GM18858 (cell line): ENCODE measurements at regions not wholly inside any gene's neighbourhood (a gene's known extent, or its start where the extent isn't known, plus 50 kb on each side); places are given as distances from the start of the nearest gene placed in this dataset.
"Not testable (repeated sequence)": the region's sequence is repeated elsewhere in the genome, so short reads cannot be mapped to it uniquely, and the experiment has no call there.

Experiments
- ATAC-seq: cut with Tn5 transposase; IDR thresholded peaks from one replicate; pipeline ENCODE4 v1.9.1; 2021; ENCODE audit not compliant: unreplicated experiment

DNA sequence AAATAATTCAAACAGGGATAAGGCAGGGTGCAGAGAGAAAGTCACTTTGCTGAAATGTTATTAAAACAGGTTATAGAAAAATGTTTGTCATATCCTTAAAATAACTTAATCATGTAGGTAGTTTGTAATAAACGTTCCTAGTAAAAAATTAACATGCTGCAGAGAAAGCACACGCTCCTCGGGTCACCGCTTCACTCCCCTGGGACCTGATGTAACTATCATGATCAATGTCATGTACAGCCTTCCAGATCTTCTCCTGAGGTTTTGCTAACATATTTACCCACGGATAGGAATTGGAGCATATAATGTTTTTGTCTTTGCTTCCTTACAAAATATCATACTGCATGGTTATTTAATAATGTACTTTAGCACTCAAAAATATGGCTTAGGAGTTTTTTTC lies 285.1 kb upstream of the TMEM132C start:
- no peak for ATAC-seq

DNA sequence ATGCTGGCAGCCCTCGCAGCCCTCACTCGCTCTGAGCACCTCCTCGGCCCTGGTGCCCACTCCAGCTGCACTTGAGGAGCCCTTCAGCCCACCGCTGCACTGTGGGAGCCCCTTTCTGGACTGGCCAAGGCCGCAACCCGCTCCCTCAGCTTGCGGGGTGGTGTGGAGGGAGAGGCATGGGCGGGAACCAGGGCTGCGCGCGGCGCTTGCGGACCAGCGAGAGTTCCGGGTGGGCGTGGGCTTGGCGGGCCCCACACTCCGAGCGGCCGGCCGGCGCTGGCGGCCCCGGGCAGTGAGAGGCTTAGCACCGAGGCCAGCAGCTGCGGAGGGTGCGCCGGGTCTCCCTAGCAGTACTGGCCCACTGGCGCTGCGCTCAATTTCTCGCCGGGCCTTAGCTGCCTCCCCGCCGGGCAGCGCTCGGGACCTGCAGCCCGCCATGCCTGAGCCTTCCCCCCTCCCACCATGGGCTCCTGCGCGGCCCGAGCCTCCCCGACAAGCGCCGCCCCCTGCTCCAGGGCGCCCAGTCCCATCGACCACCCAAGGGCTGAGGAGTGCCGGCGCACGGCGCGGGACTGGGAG lies 283.7 kb upstream of the TMEM132C start:
- ATAC-seq: not testable (repeated sequence)

DNA sequence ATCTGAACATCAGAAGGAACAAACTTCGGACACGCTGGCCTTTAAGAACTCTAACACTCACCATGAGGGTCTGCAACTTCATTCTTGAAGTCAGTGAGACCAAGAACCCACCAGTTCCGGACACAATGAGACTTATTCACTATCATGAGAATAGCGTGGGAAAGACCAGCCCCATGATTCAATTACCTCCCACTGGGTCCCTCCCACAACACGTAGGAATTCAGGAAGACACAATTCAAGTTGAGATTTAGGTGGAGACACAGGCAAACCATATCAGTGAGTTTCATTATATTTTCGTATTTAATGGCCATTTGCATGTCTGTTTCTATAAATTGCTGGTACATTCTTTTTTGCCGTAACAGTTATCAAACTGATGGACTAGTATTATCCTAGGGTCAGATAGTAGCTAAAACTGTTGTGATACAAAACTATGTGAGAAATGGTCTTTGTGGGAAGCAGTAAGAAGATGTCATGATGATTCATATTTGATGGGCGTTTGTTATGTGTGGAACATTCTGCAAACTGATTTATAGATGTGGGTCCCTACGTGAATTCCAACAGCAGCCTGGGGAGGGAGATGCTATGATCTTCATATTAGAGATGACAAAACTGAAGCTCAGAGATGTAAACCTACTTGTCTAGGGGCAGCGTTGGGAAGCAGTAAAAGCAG lies 282.4 kb upstream of the TMEM132C start:
- ATAC-seq: no peak

DNA sequence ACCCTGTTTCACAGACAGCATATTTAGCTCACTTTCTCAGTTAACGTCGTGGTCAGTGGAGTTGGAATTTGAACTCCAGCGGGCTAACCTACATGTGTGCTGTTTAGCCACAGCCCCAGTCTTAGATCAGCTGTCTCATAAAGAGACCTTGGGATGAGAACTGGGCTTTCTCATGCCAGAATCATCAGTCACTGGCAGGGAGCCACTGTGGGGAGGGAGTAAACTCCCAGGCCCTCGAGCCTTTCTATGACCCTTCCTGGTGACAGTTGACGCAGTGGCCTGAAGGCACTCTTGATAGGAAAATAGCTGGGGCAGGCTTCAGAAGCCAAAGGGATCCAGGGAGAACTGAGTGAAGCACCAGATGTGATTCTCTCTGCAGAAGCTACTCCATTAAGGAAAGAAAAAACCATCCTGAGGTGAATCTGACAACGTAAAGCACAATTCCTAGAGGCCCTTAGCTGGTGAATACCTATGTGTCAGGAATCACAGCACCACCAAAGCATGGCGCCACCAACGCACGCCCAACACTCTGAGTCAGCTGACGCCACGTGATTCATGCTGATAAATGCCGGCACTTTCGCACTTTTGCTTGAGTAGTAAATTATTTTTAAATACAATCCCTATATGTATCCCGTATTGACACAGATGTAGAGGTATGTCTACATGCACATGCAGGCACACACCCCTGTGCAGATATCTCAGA lies 279.6 kb upstream of the TMEM132C start:
- no peak for ATAC-seq

DNA sequence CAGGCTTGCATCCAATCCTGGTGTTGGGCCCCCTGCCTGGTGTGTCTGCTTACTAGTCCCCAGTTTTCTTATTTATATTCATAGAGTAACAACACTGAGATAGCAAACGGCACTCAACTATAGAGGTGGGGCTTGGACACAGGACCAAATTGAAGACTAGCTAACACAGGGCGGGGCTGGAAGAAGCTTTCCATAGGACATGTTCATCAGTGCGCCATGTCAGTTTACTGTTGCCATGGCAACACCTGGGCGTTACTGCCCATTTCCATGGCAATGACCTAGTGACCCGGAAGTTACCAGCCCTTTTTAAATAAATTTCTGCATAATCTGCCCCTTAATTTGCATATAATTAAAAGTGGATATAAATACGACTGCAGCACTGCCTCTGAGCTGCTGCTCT lies 275.5 kb upstream of the TMEM132C start:
- no peak for ATAC-seq

DNA sequence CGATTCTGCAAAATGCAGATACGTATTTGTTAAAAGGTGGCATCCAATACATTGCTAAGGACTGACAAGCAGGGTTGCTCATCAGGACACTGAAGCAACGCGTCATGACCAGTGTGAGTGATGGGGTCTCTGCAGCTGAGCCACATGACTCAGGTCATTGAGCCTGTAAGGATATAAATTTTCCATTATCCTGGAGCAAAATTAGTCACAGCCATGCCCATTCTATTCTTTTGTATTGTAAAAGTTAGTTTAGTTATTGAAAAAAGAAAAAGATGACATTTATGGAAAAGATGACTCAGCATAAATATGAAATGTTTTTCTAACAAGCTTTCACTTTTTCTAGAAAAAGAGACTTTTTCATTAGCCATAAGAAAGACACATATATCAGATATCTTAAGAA lies 268.0 kb upstream of the TMEM132C start:
- ATAC-seq: no peak

DNA sequence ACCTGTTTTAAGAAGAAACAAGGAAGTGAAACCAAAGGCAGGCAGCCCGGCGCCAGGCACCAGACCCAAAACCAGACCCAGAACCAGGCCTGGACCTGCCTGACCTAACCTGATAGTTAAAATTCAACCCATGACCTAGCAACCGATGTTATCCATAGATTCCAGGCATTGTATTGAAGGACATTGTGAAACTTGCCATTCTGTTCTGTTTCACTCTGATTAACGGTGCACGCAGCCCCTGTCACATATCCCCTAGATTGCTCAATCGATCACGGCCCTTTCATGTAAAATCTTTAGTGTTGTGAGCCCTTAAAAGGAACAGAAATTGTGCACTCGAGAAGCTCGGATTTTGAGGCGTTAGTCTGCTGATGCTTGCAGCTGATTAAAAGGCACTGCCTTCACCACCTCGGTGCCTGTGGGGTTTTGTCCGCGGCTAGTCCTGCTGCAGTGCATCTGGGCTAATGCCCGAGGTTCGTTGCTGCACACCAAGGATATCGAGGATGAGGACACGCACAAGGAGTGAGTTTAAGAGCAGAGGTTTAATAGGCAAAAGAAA lies 262.5 kb upstream of the TMEM132C start:
- no peak for ATAC-seq

DNA sequence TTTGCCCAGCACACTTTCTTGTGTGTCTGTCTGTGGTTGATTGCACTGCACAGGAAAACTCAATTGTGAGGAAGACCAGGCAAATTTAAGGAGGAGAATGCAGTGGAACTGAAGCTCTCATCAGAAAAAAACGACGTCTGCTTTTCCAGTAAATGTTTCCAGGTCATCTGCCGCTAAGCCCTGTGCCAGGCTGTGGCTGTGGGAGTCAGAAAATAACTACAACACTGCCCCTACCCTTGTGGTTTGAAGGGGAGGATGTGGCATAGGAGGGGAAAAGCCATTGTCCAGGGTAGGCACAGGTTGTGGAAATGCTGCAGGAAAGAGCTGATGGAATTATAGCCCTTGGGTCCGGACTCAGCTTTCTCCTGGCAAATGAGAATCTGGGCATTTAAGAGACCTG lies 259.7 kb upstream of the TMEM132C start:
- ATAC-seq: no peak

DNA sequence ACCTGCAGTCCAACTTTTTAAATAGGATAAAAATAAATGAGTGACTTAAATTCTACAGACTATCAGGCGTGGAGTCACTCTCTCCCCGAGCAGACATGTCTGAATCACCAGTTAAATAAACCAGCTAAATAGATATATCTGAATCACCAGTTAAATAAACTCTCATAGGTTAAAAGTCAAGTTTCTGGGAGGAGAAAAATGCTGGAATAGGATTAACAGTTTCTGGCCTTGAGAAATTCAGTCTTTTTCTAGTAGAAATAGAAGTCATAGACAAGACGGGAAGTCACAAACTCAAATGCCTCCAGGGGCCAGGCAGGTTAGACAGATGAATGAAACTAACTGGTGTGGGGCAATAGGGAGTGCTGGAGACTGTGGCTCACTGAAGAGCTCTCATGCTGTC lies 258.6 kb upstream of the TMEM132C start:
- no peak for ATAC-seq

DNA sequence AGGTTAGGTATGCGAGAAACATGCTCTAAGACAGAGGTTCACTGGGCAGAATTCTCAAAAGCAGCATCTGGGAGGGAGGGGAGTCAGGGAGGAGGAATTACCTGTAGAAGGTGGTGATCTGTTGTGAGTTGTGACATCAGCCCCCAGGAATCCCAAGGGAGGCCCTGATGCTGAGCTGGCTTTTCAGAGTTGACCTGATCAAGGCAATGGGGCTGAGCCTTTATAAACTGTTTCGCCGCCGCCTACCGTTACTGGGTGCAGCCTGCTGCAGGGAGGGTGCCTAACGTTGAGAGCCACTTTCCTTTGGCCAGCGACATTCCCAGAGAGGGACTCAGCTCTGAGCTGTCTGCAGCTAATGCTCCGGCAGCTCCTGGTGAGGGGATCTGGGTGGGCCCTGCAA lies 257.9 kb upstream of the TMEM132C start:
- no peak for ATAC-seq

DNA sequence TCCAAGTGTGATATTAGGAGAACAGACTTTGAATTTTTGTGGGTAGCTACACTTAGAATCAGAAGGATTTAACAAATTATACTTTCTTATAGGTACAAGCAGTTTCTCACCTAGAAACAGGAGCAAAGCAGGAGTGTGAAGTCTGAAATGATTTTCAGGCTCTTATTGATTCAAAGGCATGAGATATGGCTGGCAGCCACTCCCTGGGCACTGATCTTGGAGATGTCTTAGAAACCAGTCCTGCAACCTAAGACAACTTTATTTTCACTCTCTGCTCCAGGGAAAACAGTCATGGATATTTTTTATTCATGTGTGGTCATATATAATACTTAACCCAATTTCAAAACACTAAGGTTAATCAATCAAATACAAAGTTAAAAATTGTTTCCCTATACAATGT lies 254.9 kb upstream of the TMEM132C start:
- no peak for ATAC-seq

DNA sequence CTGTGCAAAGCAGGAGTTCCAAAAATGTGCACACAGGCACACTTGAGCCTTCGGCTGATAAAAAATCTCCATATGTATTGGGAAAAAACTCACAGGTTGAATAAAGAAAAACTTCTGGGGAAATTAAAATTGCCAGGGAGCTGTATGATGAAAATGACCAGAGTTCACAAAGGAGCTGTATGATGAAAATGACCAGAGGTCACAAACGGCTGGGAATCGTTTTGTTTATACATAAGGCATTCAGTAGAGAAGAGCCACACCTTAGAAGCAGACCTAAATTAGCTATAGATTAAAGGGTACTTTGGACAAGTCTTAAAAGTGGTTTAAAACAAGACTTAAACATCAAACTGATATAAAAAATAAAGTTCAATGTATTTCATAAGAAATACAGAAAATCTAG lies 251.7 kb upstream of the TMEM132C start:
- no peak for ATAC-seq

DNA sequence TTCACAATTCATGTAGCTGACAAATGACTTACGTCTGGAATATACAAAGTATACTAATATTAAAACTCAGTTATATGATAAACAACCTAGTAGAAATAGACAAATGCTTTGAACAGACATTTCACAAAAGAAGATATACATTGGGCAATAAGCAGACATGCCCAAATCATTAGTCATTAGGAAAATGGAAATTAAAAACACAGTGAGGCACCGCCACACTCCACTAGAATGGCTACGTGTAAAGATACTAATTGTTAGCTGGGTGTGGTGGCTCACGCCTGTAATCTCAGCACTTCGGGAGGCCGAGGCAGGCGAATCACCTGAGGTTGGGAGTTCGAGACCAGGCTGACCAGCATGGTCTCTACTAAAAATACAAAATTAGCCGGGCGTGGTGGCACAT lies 248.9 kb upstream of the TMEM132C start:
- ATAC-seq: no peak

DNA sequence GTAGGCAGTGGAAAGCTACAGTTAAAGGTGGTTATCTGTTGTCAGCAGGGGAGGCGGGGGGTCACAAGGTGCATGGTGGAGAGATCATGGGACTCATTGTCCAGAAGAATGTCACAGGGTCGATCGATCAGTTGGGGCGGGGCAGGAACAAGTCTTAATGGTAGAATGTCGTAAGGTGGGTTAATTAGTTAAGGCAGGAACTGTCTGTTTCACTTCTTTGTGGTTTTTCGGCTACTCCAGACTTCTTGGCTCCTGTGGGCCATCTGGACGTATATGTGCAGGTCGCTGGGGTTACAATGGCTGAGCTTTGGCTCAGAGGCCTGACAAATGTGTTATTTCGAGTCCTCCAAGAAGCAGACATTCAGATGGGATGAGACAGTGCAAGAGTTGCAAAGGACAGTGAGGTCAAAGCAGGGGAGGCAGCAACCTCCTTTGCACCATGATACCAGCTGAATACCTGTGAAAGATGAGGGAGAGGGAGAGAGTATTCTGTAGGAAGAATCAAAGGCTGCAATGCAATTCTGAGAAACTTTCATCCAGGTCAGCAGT lies 246.9 kb upstream of the TMEM132C start:
- ATAC-seq: no peak

DNA sequence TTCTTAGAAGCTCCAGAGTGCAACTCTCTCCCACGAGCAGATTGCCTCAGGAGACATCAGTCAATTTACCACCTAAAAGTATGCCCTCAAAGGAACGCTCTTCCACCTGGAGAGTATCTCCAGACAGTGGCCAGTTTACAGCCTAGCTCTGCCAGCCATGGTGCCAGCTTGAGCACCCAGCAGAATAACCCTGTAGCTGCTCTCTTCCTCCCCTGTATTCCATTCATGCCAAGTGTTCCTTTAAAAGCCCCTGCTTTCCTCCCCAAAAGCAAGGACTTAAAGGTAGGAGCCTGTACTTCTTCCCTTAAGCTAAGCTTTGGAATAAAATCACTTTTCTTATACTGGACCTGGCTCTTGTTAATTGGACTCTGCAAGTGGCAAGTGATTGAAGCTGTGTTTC lies 245.4 kb upstream of the TMEM132C start:
- no peak for ATAC-seq

DNA sequence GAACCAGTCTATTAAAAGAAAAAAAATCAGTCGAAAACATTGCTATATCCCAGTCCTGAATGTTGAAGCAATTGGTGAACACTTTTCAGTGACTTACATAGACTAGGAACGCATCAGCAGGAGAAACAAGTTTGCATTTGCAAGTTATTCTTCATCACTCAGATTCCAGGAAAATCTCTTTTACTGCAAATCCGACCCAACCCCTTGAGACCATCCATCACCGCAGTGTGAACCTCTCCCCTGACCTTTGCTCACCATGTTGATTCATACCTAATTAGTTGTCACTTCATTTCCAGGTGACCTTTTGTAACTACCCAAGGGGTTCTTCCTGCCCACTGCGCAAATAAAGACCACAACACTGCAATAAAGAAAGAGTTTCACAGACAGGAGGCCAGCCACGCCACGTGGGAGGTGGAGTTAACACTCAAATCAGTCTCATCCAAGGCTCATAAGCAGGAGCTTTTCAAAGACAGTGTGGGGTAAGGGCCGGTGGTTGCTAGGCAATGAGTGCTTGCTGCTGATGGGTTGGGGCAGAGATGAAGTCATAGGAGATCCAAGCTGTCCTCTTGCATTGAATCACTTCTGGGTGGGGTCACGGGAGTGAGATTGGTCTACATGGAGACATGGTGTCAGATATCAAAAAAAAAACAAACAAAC lies 241.3 kb upstream of the TMEM132C start:
- no peak for ATAC-seq

DNA sequence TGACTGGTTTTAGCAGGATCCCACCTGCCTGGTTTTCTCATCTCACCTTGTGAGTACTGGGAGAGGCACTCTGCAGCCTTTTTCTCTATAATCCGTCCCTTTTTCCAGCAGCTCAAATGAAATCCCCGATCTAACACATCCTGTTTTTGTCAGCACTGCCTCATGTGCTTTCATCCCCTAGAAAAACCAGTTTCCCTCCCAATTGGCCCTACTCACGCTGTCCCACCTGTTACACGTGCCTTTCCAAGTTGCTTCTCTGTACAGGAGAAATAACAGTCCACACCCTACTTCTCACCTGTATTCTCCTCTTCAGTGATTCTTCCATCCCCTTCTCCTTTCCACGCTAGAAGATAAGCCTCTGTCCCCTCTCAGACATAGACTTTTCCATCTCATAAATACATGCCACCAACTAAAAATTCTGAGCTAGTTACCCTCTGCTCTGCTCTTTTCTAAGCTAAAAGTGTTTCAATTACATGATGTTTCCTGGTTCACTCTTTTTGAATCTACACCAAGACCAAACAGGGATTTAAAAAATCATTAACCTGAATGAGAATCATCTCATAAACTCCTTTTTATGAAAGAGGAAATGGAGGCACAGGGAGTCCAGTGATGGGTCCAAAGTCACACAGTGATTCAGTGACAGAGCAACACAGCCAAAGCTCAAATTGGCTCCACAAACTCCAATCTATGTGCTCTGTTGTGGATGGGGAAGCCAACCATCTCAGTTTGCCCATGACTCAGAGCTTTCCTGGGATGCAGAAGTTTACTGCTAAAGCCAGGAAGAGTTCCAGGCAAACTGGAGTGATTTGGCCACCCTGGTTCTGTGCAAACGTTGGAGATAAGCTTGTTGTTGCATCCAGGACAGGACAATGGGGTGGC lies 240.0 kb upstream of the TMEM132C start:
- ATAC-seq: no peak

DNA sequence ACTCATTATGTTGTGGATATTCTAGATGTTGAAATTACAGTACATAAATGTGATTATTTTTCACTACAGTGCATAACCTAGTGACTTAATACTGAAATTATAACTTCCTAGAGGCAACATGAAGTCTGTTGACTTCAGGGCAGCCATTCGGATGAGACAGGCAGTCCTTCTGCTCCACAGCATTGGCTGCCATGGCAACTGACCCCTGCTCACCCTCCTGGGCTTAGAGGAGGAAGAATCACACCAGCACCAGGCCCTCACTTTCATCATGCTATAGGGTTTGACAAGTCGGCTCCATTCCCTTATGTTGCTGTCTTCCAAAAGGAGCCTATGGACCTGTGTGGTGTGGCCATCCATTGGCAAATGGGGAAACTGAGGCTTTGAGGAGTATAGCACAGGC lies 233.5 kb upstream of the TMEM132C start:
- no peak for ATAC-seq

DNA sequence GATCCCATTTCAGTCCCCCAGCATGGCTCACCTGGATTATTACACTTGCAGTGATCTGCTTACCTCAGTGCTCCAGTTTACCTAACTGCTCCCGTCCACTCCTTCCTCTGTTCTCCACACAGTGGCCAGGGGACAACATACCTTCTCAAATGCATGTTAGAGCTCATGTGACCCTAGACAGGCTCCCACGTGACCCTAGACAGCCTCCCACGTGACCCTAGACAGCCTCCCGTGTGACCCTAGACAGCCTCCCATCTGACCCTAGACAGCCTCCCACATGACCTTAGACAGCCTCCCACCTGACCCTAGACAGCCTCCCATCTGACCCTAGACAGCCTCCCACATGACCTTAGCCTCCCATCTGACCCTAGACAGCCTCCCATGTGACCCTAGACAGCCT lies 226.0 kb upstream of the TMEM132C start:
- no peak for ATAC-seq

DNA sequence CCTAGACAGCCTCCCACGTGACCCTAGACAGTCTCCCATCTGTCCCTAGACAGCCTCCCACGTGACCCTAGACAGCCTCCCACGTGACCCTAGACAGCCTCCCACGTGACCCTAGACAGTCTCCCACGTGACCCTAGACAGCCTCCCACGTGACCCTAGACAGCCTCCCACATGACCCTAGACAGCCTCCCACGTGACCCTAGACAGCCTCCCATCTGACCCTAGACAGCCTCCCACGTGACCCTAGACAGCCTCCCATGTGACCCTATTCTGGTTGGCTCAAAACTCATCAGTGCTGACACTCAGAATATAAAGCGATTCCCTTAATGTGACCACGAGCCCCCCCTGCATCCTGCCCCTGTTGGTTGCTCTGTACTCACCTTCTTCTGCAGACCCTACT lies 224.7 kb upstream of the TMEM132C start:
- not testable (repeated sequence) for ATAC-seq
